C4-2B (cell line): ENCODE measurements at regions not wholly inside any gene's neighbourhood (a gene's known extent, or its start where the extent isn't known, plus 50 kb on each side); places are given as distances from the start of the nearest gene placed in this dataset.
"Not testable (repeated sequence)": the region's sequence is repeated elsewhere in the genome, so short reads cannot be mapped to it uniquely, and the experiment has no call there.

Experiments used
- H3K27ac ChIP-seq: fragments of 450-650 bp; 2 replicates; pipeline ENCODE4 v1.5.1; 2017
- CTCF ChIP-seq: fragments of 450-650 bp; conservative IDR thresholded peaks from 2 replicates; pipeline ENCODE4 v1.5.1; 2017; ENCODE audit warnings: mild to moderate bottlenecking
- ZFX ChIP-seq: fragments of 450-650 bp; IDR thresholded peaks from 2 replicates; pipeline ENCODE4 v1.6.1; 2017

DNA sequence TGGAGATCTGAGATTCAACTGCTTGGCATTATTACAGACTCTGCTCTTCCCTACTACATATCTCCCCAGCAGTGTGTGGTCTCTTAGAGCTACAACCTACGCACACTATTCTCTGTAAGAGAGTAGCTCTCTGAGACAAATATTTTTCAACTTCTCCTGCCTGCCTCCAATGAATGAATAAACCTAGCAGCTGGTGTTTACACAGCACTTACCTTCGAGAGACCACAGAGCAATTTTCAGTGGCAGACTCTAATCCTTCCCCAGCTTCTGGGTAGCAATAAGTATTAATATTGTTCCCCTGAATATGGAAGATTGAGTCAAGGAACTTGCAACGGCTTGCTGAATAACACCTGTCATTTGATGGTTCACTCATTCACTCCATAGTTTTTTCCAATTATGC lies 350.9 kb upstream of the SPAG17 start:
- no peak overlapping the region for H3K27ac ChIP-seq
- TF ChIP-seq CTCF = no peak
- TF ChIP-seq ZFX = no peak

GRCh38 chr1:118511922-118512321 lies 326.9 kb upstream of the SPAG17 start:
- not testable (repeated sequence) for H3K27ac ChIP-seq

GRCh38 chr1:118504867-118505266 lies 319.8 kb upstream of the SPAG17 start:
- TF ChIP-seq ZFX (no peak), CTCF (no peak)
- H3K27ac ChIP-seq = no peak overlapping the region

GRCh38 chr1:118504221-118504644 lies 319.2 kb upstream of the SPAG17 start:
- no peak for TF ChIP-seq CTCF
- no peak for TF ChIP-seq ZFX
- H3K27ac ChIP-seq = peak overlapping the region; percentile 66

- no peak for TF ChIP-seq CTCF
- no peak for TF ChIP-seq ZFX
- peak overlapping the region; percentile 66; the same call in 1 of the 2 replicates for H3K27ac ChIP-seq
Observed at GRCh38 chr1:118503752-118504151, 318.7 kb upstream of the SPAG17 start.

- TF ChIP-seq CTCF (no peak), ZFX (no peak)
- H3K27ac ChIP-seq = no peak overlapping the region; the same call in 1 of the 2 replicates
Observed at GRCh38 chr1:118494998-118495397, 310.0 kb upstream of the SPAG17 start.

DNA sequence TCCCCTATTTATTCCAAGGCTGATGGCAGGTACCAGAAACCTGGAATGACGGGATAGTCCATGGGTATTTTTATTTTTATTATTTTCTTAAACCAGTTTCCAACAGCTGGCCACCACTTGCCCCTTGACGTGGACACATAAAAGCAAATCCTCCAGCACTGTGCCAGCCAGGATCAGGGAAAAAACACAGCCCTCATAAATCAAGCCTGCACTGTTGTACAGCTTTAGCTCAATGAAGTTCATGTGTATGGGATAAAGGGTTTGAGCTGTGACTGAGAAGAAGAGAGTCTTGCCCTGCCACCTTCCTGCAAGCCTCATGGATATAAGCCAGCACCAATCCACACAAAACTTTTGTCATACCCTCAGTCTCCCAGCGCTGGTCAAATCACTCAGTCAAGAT lies 303.8 kb upstream of the SPAG17 start:
- H3K27ac ChIP-seq = no peak overlapping the region
- TF ChIP-seq CTCF = no peak
- TF ChIP-seq ZFX = no peak

- H3K27ac ChIP-seq = peak overlapping the region; percentile 45; the same call in 1 of the 2 replicates
- TF ChIP-seq CTCF (no peak), ZFX (no peak)
Observed at GRCh38 chr1:118487932-118488331, 302.9 kb upstream of the SPAG17 start.
